Esophagus squamous epithelium (tissue), 4 donors: ENCODE measurements at regions not wholly inside any gene's neighbourhood (a gene's known extent, or its start where the extent isn't known, plus 50 kb on each side); places are given as distances from the start of the nearest gene placed in this dataset.

Source experiments
- POLR2A ChIP-seq, 4 donors: fragments of 450-650 bp; IDR thresholded peaks; one replicate each; pipeline ENCODE4 v1.6.1; 2017; ENCODE audit warnings: antibody characterized with exemption in 4 of 4, mild to moderate bottlenecking in 4 of 4, moderate library complexity in 3 of 4
- TF ChIP-seq, protein P1 (sequence below), 6 experiments: fragments of 450-650 bp in 4 of 6; fragments of 200-600 bp in 2 of 6; sonication (generic) in 2 of 6; IDR thresholded peaks; one replicate each; pipeline ENCODE4 v1.5.1; 2016 to 2019; ENCODE audit warnings: antibody characterized with exemption in 6 of 6, mild to moderate bottlenecking in 4 of 6, moderate library complexity in 4 of 6

DNA sequence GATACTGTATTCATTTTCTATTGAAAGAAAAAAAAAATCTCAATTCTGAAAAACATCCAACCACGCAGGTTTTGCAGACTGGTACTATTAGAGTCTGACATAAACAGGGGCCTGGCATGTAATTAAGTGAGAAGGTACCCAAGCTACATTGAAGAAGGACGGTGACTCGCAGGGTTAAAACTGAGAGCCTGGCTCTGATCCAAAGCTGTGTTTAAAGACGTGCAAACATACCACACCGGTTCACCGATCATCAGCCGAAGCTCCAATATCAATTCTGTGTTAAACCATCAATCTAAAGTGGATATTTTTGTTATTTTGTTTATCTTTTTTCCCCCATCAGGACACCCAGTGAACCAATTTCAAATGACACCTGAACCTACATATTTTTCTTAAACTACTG, 108.1 kb upstream of the DIO3 start:
- TF ChIP-seq, protein P1, sequence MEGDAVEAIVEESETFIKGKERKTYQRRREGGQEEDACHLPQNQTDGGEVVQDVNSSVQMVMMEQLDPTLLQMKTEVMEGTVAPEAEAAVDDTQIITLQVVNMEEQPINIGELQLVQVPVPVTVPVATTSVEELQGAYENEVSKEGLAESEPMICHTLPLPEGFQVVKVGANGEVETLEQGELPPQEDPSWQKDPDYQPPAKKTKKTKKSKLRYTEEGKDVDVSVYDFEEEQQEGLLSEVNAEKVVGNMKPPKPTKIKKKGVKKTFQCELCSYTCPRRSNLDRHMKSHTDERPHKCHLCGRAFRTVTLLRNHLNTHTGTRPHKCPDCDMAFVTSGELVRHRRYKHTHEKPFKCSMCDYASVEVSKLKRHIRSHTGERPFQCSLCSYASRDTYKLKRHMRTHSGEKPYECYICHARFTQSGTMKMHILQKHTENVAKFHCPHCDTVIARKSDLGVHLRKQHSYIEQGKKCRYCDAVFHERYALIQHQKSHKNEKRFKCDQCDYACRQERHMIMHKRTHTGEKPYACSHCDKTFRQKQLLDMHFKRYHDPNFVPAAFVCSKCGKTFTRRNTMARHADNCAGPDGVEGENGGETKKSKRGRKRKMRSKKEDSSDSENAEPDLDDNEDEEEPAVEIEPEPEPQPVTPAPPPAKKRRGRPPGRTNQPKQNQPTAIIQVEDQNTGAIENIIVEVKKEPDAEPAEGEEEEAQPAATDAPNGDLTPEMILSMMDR (IDR thresholded peaks at IDR 0.05), result no peak
- TF ChIP-seq POLR2A (IDR thresholded peaks at IDR 0.05), result no peak
